ENCODE measurements at regions not wholly inside any gene's neighbourhood (a gene's known extent, or its start where the extent isn't known, plus 50 kb on each side); places are given as distances from the start of the nearest gene placed in this dataset.

- TF ChIP-seq LEF1 (IDR thresholded peaks at IDR 0.05) (no peak), REST (IDR thresholded peaks at IDR 0.05; ENCODE audit: borderline replicate concordance) (0 out of 2 replicates have a peak, but pooled peaks have one; percentile 7), REST (CRISPR knock-in tag; IDR thresholded peaks at IDR 0.05; ENCODE audit: low read depth) (no peak)
- Histone ChIP-seq H3K4me3 (no peak overlapping the region), H3K9me3 (replicated peaks; ENCODE audit: control insufficient read depth, insufficient read depth, low read depth, low read length) (no peaks in the 10 kb centered on the region), H3K27me3 (ENCODE audit: control insufficient read depth in 2 of 2, insufficient read depth in 2 of 2, low read length in 2 of 2) (peaks cover 2 to 4% of the 10 kb centered on the region in 2 experiments; a peak in 3 of 5 replicates), H3K4me1 (replicated peaks in 1 of 2; ENCODE audit: control insufficient read depth in 2 of 2, insufficient read depth in 2 of 2, low read length in 2 of 2) (no peaks in the 10 kb centered on the region), H4K20me1 (replicated peaks; ENCODE audit: control insufficient read depth, insufficient read depth, low read length) (no peaks in the 10 kb centered on the region), H3K36me3 (ENCODE audit: control insufficient read depth, insufficient read depth, low read length) (no peaks in the 10 kb centered on the region), H3K79me2 (ENCODE audit: control insufficient read depth, insufficient read depth, low read length) (no peaks in the 10 kb centered on the region), H3K4me2 (ENCODE audit: insufficient read depth, low read length) (no peak overlapping the region), H2AFZ (ENCODE audit: low read depth, low read length) (no peak overlapping the region), H3K9ac (ENCODE audit: insufficient read depth in 1 of 2, low read depth in 2 of 2, low read length in 2 of 2) (no peak overlapping the region), H3K27ac (ENCODE audit: extremely low read depth, low read depth, low read length) (no peak overlapping the region), H3K9me1 (ENCODE audit: control insufficient read depth, insufficient read depth, low read length) (no peaks in the 10 kb centered on the region)
- intact Hi-C loops (cut with micrococcal nuclease), result no loop called here
- DNase-seq (ENCODE audit: extremely low read depth in 1 of 4, low spot score in 3 of 4), result no peak
- ChIA-PET POLR2A (no interaction called here), CTCF (ENCODE audit: low intra/inter-chr PET ratio) (no interaction called here)
- in situ Hi-C loops (cut with MboI), result no loop called here
- ATAC-seq, result no peak
- FAIRE-seq, result no peak
- no TSS peak for BruUV-seq (replicated peaks)
- WGBS (ENCODE audit: insufficient coverage, low coverage, missing lambda C conversion rate), result 4% methylated on average over 10 of the region's 10 CpGs
These were observed 52.8 kb upstream of the SVIL start for GRCh38 chr10:29687421-29688164.

Data from K562 (cell line).